Erythroblast (primary cell): ENCODE measurements at regions not wholly inside any gene's neighbourhood (a gene's known extent, or its start where the extent isn't known, plus 50 kb on each side); places are given as distances from the start of the nearest gene placed in this dataset.

Experiments used
- GATA1 ChIP-seq: IDR thresholded peaks from 2 replicates; pipeline ENCODE4 v1.6.1; 2011; ENCODE audit warnings: low read depth, mild to moderate bottlenecking, control low read depth, low read length, moderate library complexity
- POLR2A ChIP-seq: IDR thresholded peaks from 2 replicates; pipeline ENCODE4 v1.6.1; 2011; ENCODE audit warnings: mild to moderate bottlenecking, low read length

- TF ChIP-seq POLR2A (no peak), GATA1 (no peak)
Measured at GRCh38 chr22:49076300-49077035, 751.2 kb downstream of the BRD1 start.
